ENCODE measurements at regions not wholly inside any gene's neighbourhood (a gene's known extent, or its start where the extent isn't known, plus 50 kb on each side); places are given as distances from the start of the nearest gene placed in this dataset.
A peak's percentile ranks its signal among the peaks of the same experiment; 100 is the strongest.
"Not testable (repeated sequence)": the region's sequence is repeated elsewhere in the genome, so short reads cannot be mapped to it uniquely, and the experiment has no call there.

GRCh38 chr14:103258211-103258610, 75.8 kb upstream of the EIF5 start:
- DNase-seq (ENCODE audit: low spot score in 2 of 2), result no peak
- no peak for FAIRE-seq

- FAIRE-seq, result no peak
Measured at GRCh38 chr14:103259184-103259583, 74.9 kb upstream of the EIF5 start.

GRCh38 chr14:103259801-103260628, 74.0 kb upstream of the EIF5 start:
- no peak for DNase-seq (ENCODE audit: low spot score in 2 of 2)
- FAIRE-seq, result no peak

More at GRCh38 chr14:103259184-103259583, 74.9 kb upstream of the EIF5 start:
- no peak for DNase-seq (ENCODE audit: low spot score in 2 of 2)

GRCh38 chr14:103260629-103261124, 73.4 kb upstream of the EIF5 start:
- DNase-seq (ENCODE audit: low spot score in 2 of 2) (no peak), FAIRE-seq (no peak)

- DNase-seq (ENCODE audit: low spot score in 2 of 2) (no peak), FAIRE-seq (no peak)
Measured at GRCh38 chr14:103267226-103267910, 66.7 kb upstream of the EIF5 start.

GRCh38 chr14:103271189-103271588, 62.8 kb upstream of the EIF5 start:
- FAIRE-seq (no peak), DNase-seq (ENCODE audit: low spot score in 2 of 2) (no peak)

- no peak for FAIRE-seq
Measured at GRCh38 chr14:103273145-103273744, 60.8 kb upstream of the EIF5 start.

GRCh38 chr14:103273745-103274615, 60.1 kb upstream of the EIF5 start:
- FAIRE-seq, result no peak
- no peak for DNase-seq (ENCODE audit: low spot score in 2 of 2)

More at GRCh38 chr14:103273145-103273744, 60.8 kb upstream of the EIF5 start:
- no peak for DNase-seq (ENCODE audit: low spot score in 2 of 2)

GRCh38 chr14:103275000-103275399, 59.0 kb upstream of the EIF5 start:
- DNase-seq (ENCODE audit: low spot score in 2 of 2) (no peak), FAIRE-seq (no peak)

- FAIRE-seq, result no peak
- DNase-seq (ENCODE audit: low spot score in 2 of 2), result no peak
Measured at GRCh38 chr14:103277931-103278330, 56.1 kb upstream of the EIF5 start.

- DNase-seq (ENCODE audit: low spot score in 2 of 2), result no peak
- FAIRE-seq, result no peak
Measured at GRCh38 chr14:103279142-103280025, 54.7 kb upstream of the EIF5 start.

- DNase-seq (ENCODE audit: low spot score in 2 of 2) (no peak), FAIRE-seq (no peak)
Measured at GRCh38 chr14:103280278-103280928, 53.6 kb upstream of the EIF5 start.

- DNase-seq (ENCODE audit: low spot score in 2 of 2) (peak in 1 of 2 donors; percentile 41), FAIRE-seq (no peak)
Measured at GRCh38 chr14:103281496-103282231, 52.4 kb upstream of the EIF5 start.

GRCh38 chr14:103282309-103282708, 51.7 kb upstream of the EIF5 start:
- FAIRE-seq; DNase-seq (ENCODE audit: low spot score in 2 of 2): not testable (repeated sequence)

GRCh38 chr14:103282932-103283331, 51.1 kb upstream of the EIF5 start:
- FAIRE-seq (no peak), DNase-seq (ENCODE audit: low spot score in 2 of 2) (no peak)

- FAIRE-seq (no peak), DNase-seq (ENCODE audit: low spot score in 2 of 2) (no peak)
Measured at GRCh38 chr14:103283916-103284315, 50.1 kb upstream of the EIF5 start.
